H9 (cell line): ENCODE measurements at regions not wholly inside any gene's neighbourhood (a gene's known extent, or its start where the extent isn't known, plus 50 kb on each side); places are given as distances from the start of the nearest gene placed in this dataset.
A peak's percentile ranks its signal among the peaks of the same experiment; 100 is the strongest.

Experiments
- DNase-seq: peaks from one replicate; pipeline ENCODE4 v3.0.0-alpha.2; 2017
- H2AFZ ChIP-seq: one replicate; pipeline ENCODE4 v1.6.1; 2013; ENCODE audit warnings: mild to moderate bottlenecking, low read length, control low read depth, moderate library complexity
- H2AK5ac ChIP-seq: 2 replicates; pipeline ENCODE4 v1.6.1; 2013; ENCODE audit warnings: low read length, control low read depth, mixed read lengths; ENCODE audit not compliant: insufficient read length
- H2BK120ac ChIP-seq: one replicate; pipeline ENCODE4 v1.6.1; 2013; ENCODE audit warnings: low read depth, mild to moderate bottlenecking, low read length, control low read depth, inconsistent platforms; ENCODE audit not compliant: poor library complexity, severe bottlenecking
- H2BK12ac ChIP-seq: 2 replicates; pipeline ENCODE4 v1.6.1; 2013; ENCODE audit warnings: low read length, control low read depth, mixed read lengths, low read depth; ENCODE audit not compliant: insufficient read length
- H2BK15ac ChIP-seq: 2 replicates; pipeline ENCODE4 v1.6.1; 2013; ENCODE audit warnings: low read depth, low read length, control low read depth
- H2BK20ac ChIP-seq: one replicate; pipeline ENCODE4 v1.6.1; 2013; ENCODE audit warnings: low read depth, mild to moderate bottlenecking, low read length, control low read depth, inconsistent platforms; ENCODE audit not compliant: poor library complexity, severe bottlenecking
- H2BK5ac ChIP-seq: 2 replicates; pipeline ENCODE4 v1.6.1; 2013; ENCODE audit warnings: low read length, control low read depth, mixed read lengths; ENCODE audit not compliant: insufficient read length
- H3K14ac ChIP-seq: 2 replicates; pipeline ENCODE4 v1.6.1; 2013; ENCODE audit warnings: low read length, control low read depth; ENCODE audit not compliant: insufficient read depth
- H3K18ac ChIP-seq: 2 replicates; pipeline ENCODE4 v1.6.1; 2013; ENCODE audit warnings: low read depth, mild to moderate bottlenecking, mixed read lengths, low read length, control low read depth; ENCODE audit not compliant: insufficient read length
- H3K23ac ChIP-seq: 2 replicates; pipeline ENCODE4 v1.6.1; 2013; ENCODE audit warnings: low read length, control low read depth, mixed read lengths, low read depth; ENCODE audit not compliant: insufficient read length
- H3K23me2 ChIP-seq: 2 replicates; pipeline ENCODE4 v1.6.1; 2013; ENCODE audit warnings: low read depth, mild to moderate bottlenecking, mixed read lengths, low read length, control low read depth; ENCODE audit not compliant: insufficient read length, poor library complexity, severe bottlenecking
- H3K27ac ChIP-seq: 2 replicates; pipeline ENCODE4 v1.5.1; 2013; ENCODE audit warnings: low read length, control low read depth, mixed read lengths, low read depth; ENCODE audit not compliant: insufficient read length
- H3K27me3 ChIP-seq: 2 replicates; pipeline ENCODE4 v1.6.1; 2013; ENCODE audit warnings: low read length, control low read depth, inconsistent platforms; ENCODE audit not compliant: insufficient read depth
- H3K4ac ChIP-seq: 2 replicates; pipeline ENCODE4 v1.6.1; 2013; ENCODE audit warnings: low read depth, mild to moderate bottlenecking, control low read depth, inconsistent platforms, low read length, moderate library complexity
- H3K4me1 ChIP-seq: 2 replicates; pipeline ENCODE4 v1.6.1; 2013; ENCODE audit warnings: low read length, control low read depth, inconsistent platforms; ENCODE audit not compliant: insufficient read depth
- H3K4me2 ChIP-seq: 2 replicates; pipeline ENCODE4 v1.6.1; 2013; ENCODE audit warnings: low read length, control low read depth, mixed read lengths; ENCODE audit not compliant: insufficient read length, insufficient read depth
- H3K56ac ChIP-seq: 2 replicates; pipeline ENCODE4 v1.6.1; 2013; ENCODE audit warnings: low read depth, mild to moderate bottlenecking, mixed read lengths, low read length, control low read depth; ENCODE audit not compliant: insufficient read length
- H3K79me1 ChIP-seq: 2 replicates; pipeline ENCODE4 v1.6.1; 2013; ENCODE audit warnings: low read depth, mild to moderate bottlenecking, moderate library complexity, low read length, control low read depth, inconsistent platforms; ENCODE audit not compliant: insufficient read depth, poor library complexity, severe bottlenecking
- H3K79me2 ChIP-seq: 2 replicates; pipeline ENCODE4 v1.6.1; 2013; ENCODE audit warnings: low read length, control low read depth, inconsistent platforms; ENCODE audit not compliant: insufficient read depth
- H3K9ac ChIP-seq: 2 replicates; pipeline ENCODE4 v1.6.1; 2013; ENCODE audit warnings: low read length, control low read depth, mixed read lengths; ENCODE audit not compliant: insufficient read length; ENCODE audit errors: extremely low read depth
- H3K9me3 ChIP-seq: one replicate; pipeline ENCODE4 v1.6.1; 2013; ENCODE audit warnings: low read depth, low read length, inconsistent platforms; ENCODE audit not compliant: control insufficient read depth
- H3T11ph ChIP-seq: one replicate; pipeline ENCODE4 v1.6.1; 2013; ENCODE audit warnings: mild to moderate bottlenecking, low read length, control low read depth, inconsistent platforms
- H4K20me1 ChIP-seq: one replicate; pipeline ENCODE4 v1.6.1; 2013; ENCODE audit not compliant: control insufficient read depth, insufficient read length, insufficient read depth
- H4K5ac ChIP-seq: 2 replicates; pipeline ENCODE4 v1.6.1; 2013; ENCODE audit warnings: low read depth, mild to moderate bottlenecking, mixed read lengths, low read length, control low read depth; ENCODE audit not compliant: insufficient read length
- H4K8ac ChIP-seq: replicated peaks from 2 replicates; pipeline ENCODE4 v1.6.1; 2013; ENCODE audit warnings: low read length, control low read depth, mixed read lengths, low read depth; ENCODE audit not compliant: insufficient read length
- H4K91ac ChIP-seq: 2 replicates; pipeline ENCODE4 v1.6.1; 2013; ENCODE audit warnings: low read depth, mild to moderate bottlenecking, moderate library complexity, mixed read lengths, low read length, control low read depth; ENCODE audit not compliant: insufficient read length
- H3K27ac Mint-ChIP-seq, 3 experiments: 2 replicates in 2 of 3; 3 replicates in 1 of 3; pipeline ENCODE4 v1.8.0; 2020 to 2021; ENCODE audit warnings: mixed read lengths in 3 of 3, mild to moderate bottlenecking in 1 of 3, moderate library complexity in 1 of 3
- H3K27me3 Mint-ChIP-seq: 2 replicates; pipeline ENCODE4 v1.8.0; 2021; ENCODE audit warnings: low read depth, mild to moderate bottlenecking, moderate library complexity, mixed read lengths
- H3K36me3 Mint-ChIP-seq, 3 experiments: 2 replicates in 2 of 3; 3 replicates in 1 of 3; pipeline ENCODE4 v1.8.0; 2020 to 2021; ENCODE audit warnings: low read depth in 3 of 3, mixed read lengths in 3 of 3; ENCODE audit not compliant: insufficient read depth in 1 of 3
- H3K4me1 Mint-ChIP-seq, 2 experiments: 2 replicates each; pipeline ENCODE4 v1.8.0; 2020; ENCODE audit warnings: mixed read lengths in 2 of 2
- H3K4me3 Mint-ChIP-seq, 2 experiments: 2 replicates in 1 of 2; 3 replicates in 1 of 2; pipeline ENCODE4 v1.8.0; 2020 to 2021; ENCODE audit warnings: mild to moderate bottlenecking in 2 of 2, mixed read lengths in 2 of 2, moderate library complexity in 1 of 2
- H3K9me3 Mint-ChIP-seq, 2 experiments: 2 replicates in 1 of 2; 3 replicates in 1 of 2; pipeline ENCODE4 v1.8.0; 2020; ENCODE audit warnings: mild to moderate bottlenecking in 2 of 2, mixed read lengths in 2 of 2, moderate library complexity in 1 of 2
- WGBS: extraction: QIAGEN DNeasy Blood & Tissue Kit; methylation state at CpG from one replicate; pipeline ENCODE4 v1.1.7; 2013; ENCODE audit warnings: missing lambda C conversion rate, low lambda C conversion rate, mixed read lengths; ENCODE audit not compliant: insufficient read length; ENCODE audit errors: extremely low coverage; 5-methylcytosine and 5-hydroxymethylcytosine counted together
- TF ChIP-seq, protein P1 (sequence below): fragments of 200-600 bp; sonication (generic); conservative IDR thresholded peaks from 3 replicates; pipeline ENCODE4 v1.8.0; 2021; ENCODE audit warnings: antibody characterized with exemption, mild to moderate bottlenecking

DNA sequence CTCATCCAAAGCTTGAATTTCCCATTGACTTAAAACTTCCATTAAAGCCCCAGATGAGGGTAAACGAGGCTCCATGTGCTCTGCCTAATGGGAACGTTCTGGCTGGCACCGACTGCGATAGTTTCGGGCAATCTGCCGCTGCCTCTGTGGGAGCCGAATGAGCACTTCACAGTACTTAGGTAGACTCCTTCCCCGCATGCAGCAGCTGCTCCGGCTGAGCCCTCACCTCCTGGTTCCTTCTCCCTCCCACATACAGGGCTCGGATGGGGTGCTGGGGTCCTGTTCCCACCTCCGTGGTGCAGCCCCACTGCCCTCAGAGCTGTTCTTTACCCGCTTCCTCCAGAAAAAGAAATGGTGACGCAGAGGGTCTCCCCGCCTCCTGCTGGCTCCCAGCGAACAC is 476.5 kb upstream of the SALL3 start:
- no peaks in the 10 kb centered on the region for H3K27me3 ChIP-seq
- peaks cover 2% of the 10 kb centered on the region for H4K20me1 ChIP-seq
- no peak overlapping the region for H3K18ac ChIP-seq
- no peak overlapping the region for H3K4me3 Mint-ChIP-seq
- no peak overlapping the region for H2BK15ac ChIP-seq
- no peaks in the 10 kb centered on the region for H3K9me3 ChIP-seq
- H2BK120ac ChIP-seq = no peak overlapping the region
- no peaks in the 10 kb centered on the region for H3K79me2 ChIP-seq
- no peaks in the 10 kb centered on the region for H3K79me1 ChIP-seq
- no peak overlapping the region for H2AFZ ChIP-seq
- TF ChIP-seq, protein P1, sequence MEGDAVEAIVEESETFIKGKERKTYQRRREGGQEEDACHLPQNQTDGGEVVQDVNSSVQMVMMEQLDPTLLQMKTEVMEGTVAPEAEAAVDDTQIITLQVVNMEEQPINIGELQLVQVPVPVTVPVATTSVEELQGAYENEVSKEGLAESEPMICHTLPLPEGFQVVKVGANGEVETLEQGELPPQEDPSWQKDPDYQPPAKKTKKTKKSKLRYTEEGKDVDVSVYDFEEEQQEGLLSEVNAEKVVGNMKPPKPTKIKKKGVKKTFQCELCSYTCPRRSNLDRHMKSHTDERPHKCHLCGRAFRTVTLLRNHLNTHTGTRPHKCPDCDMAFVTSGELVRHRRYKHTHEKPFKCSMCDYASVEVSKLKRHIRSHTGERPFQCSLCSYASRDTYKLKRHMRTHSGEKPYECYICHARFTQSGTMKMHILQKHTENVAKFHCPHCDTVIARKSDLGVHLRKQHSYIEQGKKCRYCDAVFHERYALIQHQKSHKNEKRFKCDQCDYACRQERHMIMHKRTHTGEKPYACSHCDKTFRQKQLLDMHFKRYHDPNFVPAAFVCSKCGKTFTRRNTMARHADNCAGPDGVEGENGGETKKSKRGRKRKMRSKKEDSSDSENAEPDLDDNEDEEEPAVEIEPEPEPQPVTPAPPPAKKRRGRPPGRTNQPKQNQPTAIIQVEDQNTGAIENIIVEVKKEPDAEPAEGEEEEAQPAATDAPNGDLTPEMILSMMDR = no peak
- no peak overlapping the region for H2BK5ac ChIP-seq
- H3K27me3 Mint-ChIP-seq = peaks cover 22% of the 10 kb centered on the region
- no peak for DNase-seq
- no peak overlapping the region for H3K9ac ChIP-seq
- no peak overlapping the region for H3T11ph ChIP-seq
- no peaks in the 10 kb centered on the region; a peak in 2 of 7 replicates for H3K36me3 Mint-ChIP-seq
- H2BK12ac ChIP-seq = no peak overlapping the region
- no peak overlapping the region for H4K91ac ChIP-seq
- no peak overlapping the region for H3K4ac ChIP-seq
- WGBS = no CpG with 5 or more reads among the region's 15 CpGs
- H3K23me2 ChIP-seq = no peaks in the 10 kb centered on the region
- no peak overlapping the region for H2BK20ac ChIP-seq
- H4K8ac ChIP-seq = no peak overlapping the region
- peak overlapping the region in 1 of 3 experiments; percentile 70; a peak in 1 of 7 replicates for H3K27ac Mint-ChIP-seq
- no peak overlapping the region for H3K27ac ChIP-seq
- no peaks in the 10 kb centered on the region for H3K4me1 ChIP-seq
- no peak overlapping the region for H4K5ac ChIP-seq
- no peak overlapping the region for H2AK5ac ChIP-seq
- peaks cover 0 to 10% of the 10 kb centered on the region in 2 experiments; a peak in 4 of 5 replicates for H3K9me3 Mint-ChIP-seq
- H3K4me2 ChIP-seq = no peak overlapping the region
- H3K4me1 Mint-ChIP-seq = peaks cover 11 to 13% of the 10 kb centered on the region in 2 experiments
- no peak overlapping the region for H3K14ac ChIP-seq
- H3K56ac ChIP-seq = no peak overlapping the region
- H3K23ac ChIP-seq = no peak overlapping the region
